GM12873 (cell line): ENCODE measurements at regions not wholly inside any gene's neighbourhood (a gene's known extent, or its start where the extent isn't known, plus 50 kb on each side); places are given as distances from the start of the nearest gene placed in this dataset.

Experiments used
- CTCF ChIP-seq: IDR thresholded peaks from 2 replicates; pipeline ENCODE4 v1.5.1; 2012; ENCODE audit warnings: low read depth, mild to moderate bottlenecking, moderate library complexity, low read length, control low read depth; ENCODE audit not compliant: insufficient read depth; ENCODE audit errors: missing control alignments

- no peak for TF ChIP-seq CTCF
Measured at GRCh38 chr4:75142850-75143249, 209.9 kb downstream of the PARM1 start.

GRCh38 chr4:75142382-75142781 is 209.5 kb downstream of the PARM1 start:
- no peak for TF ChIP-seq CTCF

- no peak for TF ChIP-seq CTCF
Measured at GRCh38 chr4:75141162-75141561, 208.2 kb downstream of the PARM1 start.

- no peak for TF ChIP-seq CTCF
Measured at GRCh38 chr4:75137302-75137701, 204.4 kb downstream of the PARM1 start.

GRCh38 chr4:75135068-75135825 is 202.3 kb downstream of the PARM1 start:
- TF ChIP-seq CTCF: no peak

GRCh38 chr4:75126058-75126457 is 193.1 kb downstream of the PARM1 start:
- TF ChIP-seq CTCF: no peak

GRCh38 chr4:75122424-75123014 is 189.6 kb downstream of the PARM1 start:
- TF ChIP-seq CTCF: no peak
